GM12878 (cell line): ENCODE measurements at regions not wholly inside any gene's neighbourhood (a gene's known extent, or its start where the extent isn't known, plus 50 kb on each side); places are given as distances from the start of the nearest gene placed in this dataset.

Experiments
- ATAC-seq: fragments of 200-7000 bp; cut with Tn5 transposase; 3 replicates; pipeline ENCODE4 v1.9.1; 2020; ENCODE audit warnings: mild to moderate bottlenecking, moderate library complexity
- BruUV-seq: library from RNA; stranded (reverse); fragments of 400-500 nt; replicated peaks from 2 replicates; lab custom pipeline; 2021; lab: Mats Ljungman, UMichigan
- CTCF ChIA-PET: fragments of 300-600 bp; sonication (Branson Sonifier 250); formaldehyde crosslinking; extraction: SDS; loops from one replicate; lab custom pipeline; 2021; ENCODE audit warnings: inconsistent platforms; lab: Yijun Ruan, JAX
- POLR2A ChIA-PET: fragments of 350-600 bp; formaldehyde crosslinking; extraction: SDS; loops from one replicate; lab custom pipeline; 2021; ENCODE audit warnings: inconsistent platforms; lab: Charles Lee
- RAD21 ChIA-PET: fragments of 300-600 bp; sonication (Branson Sonifier 250); formaldehyde crosslinking; loops from one replicate; lab custom pipeline; 2023; ENCODE audit warnings: antibody characterized with exemption; ENCODE audit not compliant: unreplicated experiment; lab: Charles Lee
- SMC1A ChIA-PET: fragments of 300-600 bp; sonication (Branson Sonifier 250); formaldehyde crosslinking; loops from one replicate; lab custom pipeline; 2023; ENCODE audit not compliant: unreplicated experiment, uncharacterized antibody; lab: Charles Lee
- DNase-seq: peaks from one replicate; pipeline ENCODE4 v3.0.0-alpha.2; 2011; ENCODE audit warnings: low read depth, low spot score
- FAIRE-seq: peaks from 3 replicates; lab custom pipeline; 2011; peaks lifted over from hg19 to GRCh38; lab: Jason Lieb, UNC
- H2AFZ ChIP-seq: 2 replicates; pipeline ENCODE4 v1.6.0; 2011; ENCODE audit warnings: low read depth, low read length, control low read depth; ENCODE audit not compliant: control insufficient read depth
- H3K27ac ChIP-seq: 2 replicates; pipeline ENCODE4 v1.5.1; 2011; ENCODE audit warnings: control low read depth; ENCODE audit not compliant: control insufficient read depth, insufficient read depth
- H3K27me3 ChIP-seq, 2 experiments: replicated peaks in 1 of 2; 2 replicates each; pipeline versions ENCODE4 v1.6.0 to v1.6.1; 2011; ENCODE audit warnings: low read length in 1 of 2; ENCODE audit not compliant: control insufficient read depth in 2 of 2, insufficient read depth in 2 of 2
- H3K36me3 ChIP-seq, 2 experiments: 2 replicates each; pipeline ENCODE4 v1.5.1; 2011; ENCODE audit warnings: low read length in 1 of 2; ENCODE audit not compliant: control insufficient read depth in 2 of 2, insufficient read depth in 2 of 2
- H3K4me1 ChIP-seq: 2 replicates; pipeline ENCODE4 v1.6.1; 2011; ENCODE audit warnings: mild to moderate bottlenecking, low read length, moderate library complexity, mixed read lengths; ENCODE audit not compliant: control insufficient read depth, insufficient read depth
- H3K4me2 ChIP-seq: 2 replicates; pipeline ENCODE4 v1.6.0; 2011; ENCODE audit warnings: control low read depth; ENCODE audit not compliant: control insufficient read depth, insufficient read depth
- H3K4me3 ChIP-seq: fragments of 200-600 bp; sonication (generic); 2 replicates; pipeline ENCODE4 v1.5.1; 2016
- H3K79me2 ChIP-seq: 2 replicates; pipeline ENCODE4 v1.6.0; 2011; ENCODE audit warnings: low read length; ENCODE audit not compliant: control insufficient read depth, insufficient read depth
- H3K9ac ChIP-seq: 2 replicates; pipeline ENCODE4 v1.8.0; 2011; ENCODE audit warnings: low read length, control low read depth, mixed read lengths; ENCODE audit not compliant: control insufficient read depth, insufficient read depth
- H3K9me3 ChIP-seq: replicated peaks from 3 replicates; pipeline ENCODE4 v1.5.1; 2011; ENCODE audit warnings: mild to moderate bottlenecking, low read length; ENCODE audit not compliant: control insufficient read depth, insufficient read depth
- H4K20me1 ChIP-seq: 2 replicates; pipeline ENCODE4 v1.6.0; 2011; ENCODE audit not compliant: control insufficient read depth, insufficient read depth
- CREM ChIP-seq: IDR thresholded peaks from 2 replicates; pipeline ENCODE4 v1.6.1; 2014; ENCODE audit warnings: antibody characterized with exemption, low read depth
- EZH2 ChIP-seq: IDR thresholded peaks from 2 replicates; pipeline ENCODE4 v1.6.1; 2012; ENCODE audit warnings: low read depth, mild to moderate bottlenecking, control low read depth, inconsistent platforms, low read length, borderline replicate concordance; ENCODE audit not compliant: control insufficient read depth
- IRF4 ChIP-seq: IDR thresholded peaks from 2 replicates; pipeline ENCODE4 v1.6.1; 2011; ENCODE audit warnings: low read depth, low read length
- MXI1 ChIP-seq: fragments of 150-350 bp; IDR thresholded peaks from 2 replicates; pipeline ENCODE4 v1.6.1; 2011; ENCODE audit warnings: low read depth, mild to moderate bottlenecking, inconsistent platforms, low read length, improper control_type of control experiment
- NFYB ChIP-seq: IDR thresholded peaks from 2 replicates; pipeline ENCODE4 v1.6.1; 2011; ENCODE audit warnings: low read depth, mild to moderate bottlenecking, low read length, improper control_type of control experiment, moderate library complexity; ENCODE audit not compliant: insufficient read depth
- NRF1 ChIP-seq: conservative IDR thresholded peaks from 2 replicates; pipeline ENCODE4 v1.6.1; 2011; ENCODE audit warnings: mild to moderate bottlenecking, low read depth, low read length, improper control_type of control experiment
- POLR2AphosphoS5 ChIP-seq: IDR thresholded peaks from 2 replicates; pipeline ENCODE4 v1.6.1; 2011; ENCODE audit warnings: mild to moderate bottlenecking, low read length, inconsistent platforms
- RFX5 ChIP-seq: IDR thresholded peaks from 2 replicates; pipeline ENCODE4 v1.6.1; 2011; ENCODE audit warnings: low read depth, low read length, improper control_type of control experiment
- ZNF622 ChIP-seq: fragments of 450-650 bp; IDR thresholded peaks from 2 replicates; pipeline ENCODE4 v1.6.1; 2017; ENCODE audit warnings: mild to moderate bottlenecking, inconsistent platforms
- WGBS: methylation state at CpG from one replicate; pipeline ENCODE4 v1.1.6; 2016; ENCODE audit warnings: low lambda C conversion rate; ENCODE audit not compliant: insufficient replicate concordance, insufficient coverage; ENCODE audit errors: missing lambda C conversion rate; 5-methylcytosine and 5-hydroxymethylcytosine counted together
- in situ Hi-C: fragments of 300-500 bp; cut with MboI; formaldehyde crosslinking; loops from 9 replicates; pipeline ENCODE4 v1.14.3; 2018; ENCODE audit warnings: mixed read lengths
- intact Hi-C: fragments of 100-400 bp; cut with micrococcal nuclease; formaldehyde crosslinking; loops from one replicate; pipeline ENCODE4 v1.14.2; 2022; ENCODE audit not compliant: unreplicated experiment
- TF ChIP-seq, protein P1 (sequence below): fragments of 450-650 bp; IDR thresholded peaks from 2 replicates; pipeline ENCODE4 v1.6.1; 2017; ENCODE audit warnings: borderline replicate concordance
- TF ChIP-seq, protein P2 (sequence below): fragments of 450-650 bp; IDR thresholded peaks from 2 replicates; pipeline ENCODE4 v1.6.1; 2018; ENCODE audit warnings: mild to moderate bottlenecking, low read depth, moderate library complexity; ENCODE audit not compliant: partially characterized antibody
- TF ChIP-seq, protein P3 (sequence below): fragments of 450-650 bp; IDR thresholded peaks from 2 replicates; pipeline ENCODE4 v1.6.1; 2017; ENCODE audit warnings: mild to moderate bottlenecking, low read depth, inconsistent platforms; ENCODE audit not compliant: poor library complexity, severe bottlenecking
- TF ChIP-seq, protein P4 (sequence below): fragments of 450-650 bp; IDR thresholded peaks from 2 replicates; pipeline ENCODE4 v1.6.1; 2016; ENCODE audit warnings: mild to moderate bottlenecking, moderate library complexity, borderline replicate concordance

DNA sequence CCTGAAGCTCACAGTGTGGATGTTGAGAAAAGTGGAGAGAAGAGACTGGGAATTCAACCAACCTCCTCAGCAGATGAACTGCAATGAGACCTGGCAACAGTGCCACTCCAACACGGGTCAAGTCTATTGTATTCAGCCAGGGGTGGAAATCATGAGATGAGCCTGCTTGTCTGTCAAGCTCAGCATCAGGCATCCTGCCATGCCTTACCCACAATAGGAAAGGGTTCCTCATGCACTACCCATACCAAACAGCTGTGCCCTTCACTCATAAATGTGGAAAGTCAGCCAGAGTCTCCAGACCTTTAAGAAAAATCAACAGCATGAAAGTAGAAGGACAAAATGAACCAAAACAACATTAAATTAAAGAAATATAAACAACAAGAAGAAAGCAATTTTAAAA lies 542.1 kb downstream of the EPHB1 start (continued):
- TF ChIP-seq, protein P1, sequence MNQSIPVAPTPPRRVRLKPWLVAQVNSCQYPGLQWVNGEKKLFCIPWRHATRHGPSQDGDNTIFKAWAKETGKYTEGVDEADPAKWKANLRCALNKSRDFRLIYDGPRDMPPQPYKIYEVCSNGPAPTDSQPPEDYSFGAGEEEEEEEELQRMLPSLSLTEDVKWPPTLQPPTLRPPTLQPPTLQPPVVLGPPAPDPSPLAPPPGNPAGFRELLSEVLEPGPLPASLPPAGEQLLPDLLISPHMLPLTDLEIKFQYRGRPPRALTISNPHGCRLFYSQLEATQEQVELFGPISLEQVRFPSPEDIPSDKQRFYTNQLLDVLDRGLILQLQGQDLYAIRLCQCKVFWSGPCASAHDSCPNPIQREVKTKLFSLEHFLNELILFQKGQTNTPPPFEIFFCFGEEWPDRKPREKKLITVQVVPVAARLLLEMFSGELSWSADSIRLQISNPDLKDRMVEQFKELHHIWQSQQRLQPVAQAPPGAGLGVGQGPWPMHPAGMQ, result no peak

DNA sequence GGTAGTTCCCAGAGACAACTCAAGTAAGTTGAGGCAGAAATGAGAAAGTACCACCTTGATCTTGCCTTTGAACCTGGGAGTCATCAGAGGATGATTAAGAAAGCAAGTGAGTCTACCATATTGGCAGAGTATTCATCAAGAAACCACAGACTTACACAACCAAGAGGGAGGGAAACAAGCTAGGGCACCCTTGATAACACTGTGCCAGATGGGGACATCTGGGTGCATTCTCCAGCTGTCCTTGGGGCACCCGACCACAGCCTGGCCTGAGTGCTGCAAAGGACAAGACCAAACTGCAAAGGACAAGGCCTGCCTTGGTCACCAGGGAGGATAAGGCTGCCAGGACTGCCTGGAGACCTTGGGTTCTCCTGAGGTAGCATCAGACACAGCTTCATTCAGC lies 553.6 kb downstream of the EPHB1 start:
- SMC1A ChIA-PET, result no interaction called here
- Histone ChIP-seq H4K20me1 (no peaks in the 10 kb centered on the region), H3K36me3 (no peaks in the 10 kb centered on the region), H3K9ac (no peak overlapping the region), H3K9me3 (no peaks in the 10 kb centered on the region), H3K27me3 (no peaks in the 10 kb centered on the region; a peak in 1 of 4 replicates), H3K4me2 (no peak overlapping the region), H3K79me2 (no peaks in the 10 kb centered on the region), H3K27ac (no peak overlapping the region), H3K4me3 (no peak overlapping the region), H2AFZ (no peak overlapping the region), H3K4me1 (no peaks in the 10 kb centered on the region)
- no TSS peak for BruUV-seq
- 0% methylated on average over 1 of the region's 1 CpG for WGBS
- FAIRE-seq (no peak), ATAC-seq (no peak), DNase-seq (no peak)
- RAD21 ChIA-PET, result no interaction called here
- in situ Hi-C loops, result no loop called here
- intact Hi-C loops, result no loop called here
- CTCF ChIA-PET, result no interaction called here
- POLR2A ChIA-PET, result interaction anchor here (0.5 kb wide), 1 partner anchor 54 kb away, joined by 4 read pairs; no protein-coding TSS in a partner anchor
- TF ChIP-seq NRF1, result no peak
- no peak for TF ChIP-seq ZNF622
- TF ChIP-seq, protein P2, sequence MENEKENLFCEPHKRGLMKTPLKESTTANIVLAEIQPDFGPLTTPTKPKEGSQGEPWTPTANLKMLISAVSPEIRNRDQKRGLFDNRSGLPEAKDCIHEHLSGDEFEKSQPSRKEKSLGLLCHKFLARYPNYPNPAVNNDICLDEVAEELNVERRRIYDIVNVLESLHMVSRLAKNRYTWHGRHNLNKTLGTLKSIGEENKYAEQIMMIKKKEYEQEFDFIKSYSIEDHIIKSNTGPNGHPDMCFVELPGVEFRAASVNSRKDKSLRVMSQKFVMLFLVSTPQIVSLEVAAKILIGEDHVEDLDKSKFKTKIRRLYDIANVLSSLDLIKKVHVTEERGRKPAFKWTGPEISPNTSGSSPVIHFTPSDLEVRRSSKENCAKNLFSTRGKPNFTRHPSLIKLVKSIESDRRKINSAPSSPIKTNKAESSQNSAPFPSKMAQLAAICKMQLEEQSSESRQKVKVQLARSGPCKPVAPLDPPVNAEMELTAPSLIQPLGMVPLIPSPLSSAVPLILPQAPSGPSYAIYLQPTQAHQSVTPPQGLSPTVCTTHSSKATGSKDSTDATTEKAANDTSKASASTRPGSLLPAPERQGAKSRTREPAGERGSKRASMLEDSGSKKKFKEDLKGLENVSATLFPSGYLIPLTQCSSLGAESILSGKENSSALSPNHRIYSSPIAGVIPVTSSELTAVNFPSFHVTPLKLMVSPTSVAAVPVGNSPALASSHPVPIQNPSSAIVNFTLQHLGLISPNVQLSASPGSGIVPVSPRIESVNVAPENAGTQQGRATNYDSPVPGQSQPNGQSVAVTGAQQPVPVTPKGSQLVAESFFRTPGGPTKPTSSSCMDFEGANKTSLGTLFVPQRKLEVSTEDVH, result no peak
- TF ChIP-seq IRF4, result no peak
- TF ChIP-seq, protein P3, sequence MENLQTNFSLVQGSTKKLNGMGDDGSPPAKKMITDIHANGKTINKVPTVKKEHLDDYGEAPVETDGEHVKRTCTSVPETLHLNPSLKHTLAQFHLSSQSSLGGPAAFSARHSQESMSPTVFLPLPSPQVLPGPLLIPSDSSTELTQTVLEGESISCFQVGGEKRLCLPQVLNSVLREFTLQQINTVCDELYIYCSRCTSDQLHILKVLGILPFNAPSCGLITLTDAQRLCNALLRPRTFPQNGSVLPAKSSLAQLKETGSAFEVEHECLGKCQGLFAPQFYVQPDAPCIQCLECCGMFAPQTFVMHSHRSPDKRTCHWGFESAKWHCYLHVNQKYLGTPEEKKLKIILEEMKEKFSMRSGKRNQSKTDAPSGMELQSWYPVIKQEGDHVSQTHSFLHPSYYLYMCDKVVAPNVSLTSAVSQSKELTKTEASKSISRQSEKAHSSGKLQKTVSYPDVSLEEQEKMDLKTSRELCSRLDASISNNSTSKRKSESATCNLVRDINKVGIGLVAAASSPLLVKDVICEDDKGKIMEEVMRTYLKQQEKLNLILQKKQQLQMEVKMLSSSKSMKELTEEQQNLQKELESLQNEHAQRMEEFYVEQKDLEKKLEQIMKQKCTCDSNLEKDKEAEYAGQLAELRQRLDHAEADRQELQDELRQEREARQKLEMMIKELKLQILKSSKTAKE, result no peak
- TF ChIP-seq NFYB, result no peak
- no peak for TF ChIP-seq RFX5
- TF ChIP-seq EZH2, result no peak
- no peak for TF ChIP-seq POLR2AphosphoS5
- TF ChIP-seq, protein P4, sequence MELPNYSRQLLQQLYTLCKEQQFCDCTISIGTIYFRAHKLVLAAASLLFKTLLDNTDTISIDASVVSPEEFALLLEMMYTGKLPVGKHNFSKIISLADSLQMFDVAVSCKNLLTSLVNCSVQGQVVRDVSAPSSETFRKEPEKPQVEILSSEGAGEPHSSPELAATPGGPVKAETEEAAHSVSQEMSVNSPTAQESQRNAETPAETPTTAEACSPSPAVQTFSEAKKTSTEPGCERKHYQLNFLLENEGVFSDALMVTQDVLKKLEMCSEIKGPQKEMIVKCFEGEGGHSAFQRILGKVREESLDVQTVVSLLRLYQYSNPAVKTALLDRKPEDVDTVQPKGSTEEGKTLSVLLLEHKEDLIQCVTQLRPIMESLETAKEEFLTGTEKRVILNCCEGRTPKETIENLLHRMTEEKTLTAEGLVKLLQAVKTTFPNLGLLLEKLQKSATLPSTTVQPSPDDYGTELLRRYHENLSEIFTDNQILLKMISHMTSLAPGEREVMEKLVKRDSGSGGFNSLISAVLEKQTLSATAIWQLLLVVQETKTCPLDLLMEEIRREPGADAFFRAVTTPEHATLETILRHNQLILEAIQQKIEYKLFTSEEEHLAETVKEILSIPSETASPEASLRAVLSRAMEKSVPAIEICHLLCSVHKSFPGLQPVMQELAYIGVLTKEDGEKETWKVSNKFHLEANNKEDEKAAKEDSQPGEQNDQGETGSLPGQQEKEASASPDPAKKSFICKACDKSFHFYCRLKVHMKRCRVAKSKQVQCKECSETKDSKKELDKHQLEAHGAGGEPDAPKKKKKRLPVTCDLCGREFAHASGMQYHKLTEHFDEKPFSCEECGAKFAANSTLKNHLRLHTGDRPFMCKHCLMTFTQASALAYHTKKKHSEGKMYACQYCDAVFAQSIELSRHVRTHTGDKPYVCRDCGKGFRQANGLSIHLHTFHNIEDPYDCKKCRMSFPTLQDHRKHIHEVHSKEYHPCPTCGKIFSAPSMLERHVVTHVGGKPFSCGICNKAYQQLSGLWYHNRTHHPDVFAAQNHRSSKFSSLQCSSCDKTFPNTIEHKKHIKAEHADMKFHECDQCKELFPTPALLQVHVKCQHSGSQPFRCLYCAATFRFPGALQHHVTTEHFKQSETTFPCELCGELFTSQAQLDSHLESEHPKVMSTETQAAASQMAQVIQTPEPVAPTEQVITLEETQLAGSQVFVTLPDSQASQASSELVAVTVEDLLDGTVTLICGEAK, result no peak
- no peak for TF ChIP-seq CREM
- TF ChIP-seq MXI1, result no peak
